Activated gamma-delta T cell (primary cell): ENCODE measurements at regions not wholly inside any gene's neighbourhood (a gene's known extent, or its start where the extent isn't known, plus 50 kb on each side); places are given as distances from the start of the nearest gene placed in this dataset.
"Not testable (repeated sequence)": the region's sequence is repeated elsewhere in the genome, so short reads cannot be mapped to it uniquely, and the experiment has no call there.

Experiments used
- DNase-seq: peaks from one replicate; lab custom pipeline; 2025; lab: John Stamatoyannopoulos, UW

- DNase-seq: no peak
Measured at GRCh38 chr1:30001011-30001731, 722.2 kb downstream of the MATN1 start.

GRCh38 chr1:30000266-30000665, 723.1 kb downstream of the MATN1 start:
- no peak for DNase-seq

GRCh38 chr1:29999595-29999994, 723.8 kb downstream of the MATN1 start:
- no peak for DNase-seq

GRCh38 chr1:29998686-29999085, 724.7 kb downstream of the MATN1 start:
- no peak for DNase-seq

GRCh38 chr1:29997818-29998217, 725.6 kb downstream of the MATN1 start:
- not testable (repeated sequence) for DNase-seq

GRCh38 chr1:29993950-29994349, 729.4 kb downstream of the MATN1 start:
- DNase-seq: no peak

GRCh38 chr1:29991815-29992214, 731.6 kb downstream of the MATN1 start:
- DNase-seq: no peak

GRCh38 chr1:29991025-29991424, 732.4 kb downstream of the MATN1 start:
- no peak for DNase-seq

GRCh38 chr1:29990304-29990703, 733.1 kb downstream of the MATN1 start:
- DNase-seq: no peak

- DNase-seq: no peak
Measured at GRCh38 chr1:29986986-29987385, 736.4 kb downstream of the MATN1 start.

- DNase-seq: no peak
Measured at GRCh38 chr1:29985606-29985945, 737.8 kb downstream of the MATN1 start.

GRCh38 chr1:29984862-29985605, 738.4 kb downstream of the MATN1 start:
- no peak for DNase-seq

- DNase-seq: no peak
Measured at GRCh38 chr1:29984166-29984861, 739.1 kb downstream of the MATN1 start.

GRCh38 chr1:29983321-29983720, 740.1 kb downstream of the MATN1 start:
- DNase-seq: no peak

- no peak for DNase-seq
Measured at GRCh38 chr1:29981586-29982239, 741.7 kb downstream of the MATN1 start.

- DNase-seq: no peak
Measured at GRCh38 chr1:29977550-29977949, 741.2 kb downstream of the PTPRU start.

- DNase-seq: no peak
Measured at GRCh38 chr1:29975036-29975694, 738.8 kb downstream of the PTPRU start.

GRCh38 chr1:29974316-29974724, 738.0 kb downstream of the PTPRU start:
- no peak for DNase-seq

- no peak for DNase-seq
Measured at GRCh38 chr1:29973406-29973805, 737.1 kb downstream of the PTPRU start.

GRCh38 chr1:29972421-29973053, 736.2 kb downstream of the PTPRU start:
- DNase-seq: no peak

GRCh38 chr1:29971703-29972102, 735.4 kb downstream of the PTPRU start:
- no peak for DNase-seq
